ENCODE measurements at regions not wholly inside any gene's neighbourhood (a gene's known extent, or its start where the extent isn't known, plus 50 kb on each side); places are given as distances from the start of the nearest gene placed in this dataset.

- no peak overlapping the region for H3K4me3 ChIP-seq
- TF ChIP-seq CTCF (IDR thresholded peaks at IDR 0.05) = no peak
- no peaks in the 10 kb centered on the region for H3K9me3 ChIP-seq
- no peak for ATAC-seq (ENCODE audit: insufficient number of reproducible peaks, low FRiP score, low read depth)
- no peak for DNase-seq (ENCODE audit: low spot score)
- H3K27me3 ChIP-seq (replicated peaks; ENCODE audit: insufficient read depth) = no peaks in the 10 kb centered on the region
- no peaks in the 10 kb centered on the region for H3K36me3 ChIP-seq
- no peaks in the 10 kb centered on the region for H3K4me1 ChIP-seq (ENCODE audit: control insufficient read depth in 1 of 2, low read depth in 2 of 2)
- no peak overlapping the region for H3K27ac ChIP-seq
Observed at GRCh38 chr1:79663916-79664315, 657.4 kb upstream of the ADGRL4 start.

GRCh38 chr1:79662596-79662995, 656.1 kb upstream of the ADGRL4 start:
- no peak for TF ChIP-seq CTCF (IDR thresholded peaks at IDR 0.05)
- no peaks in the 10 kb centered on the region for H3K9me3 ChIP-seq
- ATAC-seq (ENCODE audit: insufficient number of reproducible peaks, low FRiP score, low read depth) = no peak
- H3K4me1 ChIP-seq (ENCODE audit: control insufficient read depth in 1 of 2, low read depth in 2 of 2) = no peaks in the 10 kb centered on the region
- H3K4me3 ChIP-seq = no peak overlapping the region
- H3K36me3 ChIP-seq = no peaks in the 10 kb centered on the region
- no peaks in the 10 kb centered on the region for H3K27me3 ChIP-seq (replicated peaks; ENCODE audit: insufficient read depth)
- no peak overlapping the region for H3K27ac ChIP-seq
- DNase-seq (ENCODE audit: low spot score) = no peak

GRCh38 chr1:79660129-79660528, 653.6 kb upstream of the ADGRL4 start:
- Histone ChIP-seq H3K27me3 (replicated peaks; ENCODE audit: insufficient read depth) (no peaks in the 10 kb centered on the region), H3K9me3 (no peaks in the 10 kb centered on the region), H3K4me1 (ENCODE audit: control insufficient read depth in 1 of 2, low read depth in 2 of 2) (no peaks in the 10 kb centered on the region), H3K27ac (no peak overlapping the region), H3K36me3 (no peaks in the 10 kb centered on the region), H3K4me3 (no peak overlapping the region)
- ATAC-seq (ENCODE audit: insufficient number of reproducible peaks, low FRiP score, low read depth) (no peak), DNase-seq (ENCODE audit: low spot score) (no peak)
- no peak for TF ChIP-seq CTCF (IDR thresholded peaks at IDR 0.05)

GRCh38 chr1:79657951-79658658, 651.6 kb upstream of the ADGRL4 start:
- Histone ChIP-seq H3K36me3 (no peaks in the 10 kb centered on the region), H3K27me3 (replicated peaks; ENCODE audit: insufficient read depth) (no peaks in the 10 kb centered on the region), H3K4me3 (no peak overlapping the region), H3K9me3 (no peaks in the 10 kb centered on the region), H3K27ac (no peak overlapping the region), H3K4me1 (ENCODE audit: control insufficient read depth in 1 of 2, low read depth in 2 of 2) (no peaks in the 10 kb centered on the region)
- DNase-seq (ENCODE audit: low spot score) (no peak), ATAC-seq (ENCODE audit: insufficient number of reproducible peaks, low FRiP score, low read depth) (no peak)
- no peak for TF ChIP-seq CTCF (IDR thresholded peaks at IDR 0.05)

GRCh38 chr1:79655876-79656275, 649.3 kb upstream of the ADGRL4 start:
- Histone ChIP-seq H3K27ac (no peak overlapping the region), H3K4me1 (ENCODE audit: control insufficient read depth in 1 of 2, low read depth in 2 of 2) (no peaks in the 10 kb centered on the region), H3K36me3 (no peaks in the 10 kb centered on the region), H3K9me3 (no peaks in the 10 kb centered on the region), H3K4me3 (no peak overlapping the region), H3K27me3 (replicated peaks; ENCODE audit: insufficient read depth) (no peaks in the 10 kb centered on the region)
- DNase-seq (ENCODE audit: low spot score) = no peak
- TF ChIP-seq CTCF (IDR thresholded peaks at IDR 0.05) = no peak
- ATAC-seq (ENCODE audit: insufficient number of reproducible peaks, low FRiP score, low read depth) = no peak
